A673 (cell line): ENCODE measurements at regions not wholly inside any gene's neighbourhood (a gene's known extent, or its start where the extent isn't known, plus 50 kb on each side); places are given as distances from the start of the nearest gene placed in this dataset.

Source experiments
- CTCF ChIP-seq: fragments of 300-800, 200-600 bp; sonication (generic); conservative IDR thresholded peaks from 2 replicates; pipeline ENCODE4 v1.5.1; 2017; ENCODE audit warnings: low read depth, mild to moderate bottlenecking, antibody characterized with exemption, low read length, moderate library complexity, mixed read lengths
- EZH2 ChIP-seq: fragments of 200-600 bp; sonication (generic); IDR thresholded peaks from 2 replicates; pipeline ENCODE4 v1.6.1; 2017; ENCODE audit warnings: borderline replicate concordance, low read depth, mild to moderate bottlenecking, mixed read lengths, antibody characterized with exemption, low read length; ENCODE audit not compliant: poor library complexity, severe bottlenecking

GRCh38 chr11:71137376-71137775 is 115.0 kb downstream of the SHANK2 start:
- no peak for TF ChIP-seq CTCF
- no peak for TF ChIP-seq EZH2
